DOHH2 (cell line): ENCODE measurements at regions not wholly inside any gene's neighbourhood (a gene's known extent, or its start where the extent isn't known, plus 50 kb on each side); places are given as distances from the start of the nearest gene placed in this dataset.

Source experiments
- EZH2phosphoT487 ChIP-seq: fragments of 200-600 bp; sonication (generic); IDR thresholded peaks from 2 replicates; pipeline ENCODE4 v1.6.1; 2017; ENCODE audit warnings: borderline replicate concordance, mild to moderate bottlenecking, antibody characterized with exemption, low read length, moderate library complexity, mixed read lengths
- TF ChIP-seq, protein P1 (sequence below): fragments of 200-600 bp; sonication (generic); IDR thresholded peaks from one replicate; pipeline ENCODE4 v1.5.1; 2014; ENCODE audit warnings: antibody characterized with exemption, mild to moderate bottlenecking, low read depth, low read length; ENCODE audit not compliant: poor library complexity, severe bottlenecking

DNA sequence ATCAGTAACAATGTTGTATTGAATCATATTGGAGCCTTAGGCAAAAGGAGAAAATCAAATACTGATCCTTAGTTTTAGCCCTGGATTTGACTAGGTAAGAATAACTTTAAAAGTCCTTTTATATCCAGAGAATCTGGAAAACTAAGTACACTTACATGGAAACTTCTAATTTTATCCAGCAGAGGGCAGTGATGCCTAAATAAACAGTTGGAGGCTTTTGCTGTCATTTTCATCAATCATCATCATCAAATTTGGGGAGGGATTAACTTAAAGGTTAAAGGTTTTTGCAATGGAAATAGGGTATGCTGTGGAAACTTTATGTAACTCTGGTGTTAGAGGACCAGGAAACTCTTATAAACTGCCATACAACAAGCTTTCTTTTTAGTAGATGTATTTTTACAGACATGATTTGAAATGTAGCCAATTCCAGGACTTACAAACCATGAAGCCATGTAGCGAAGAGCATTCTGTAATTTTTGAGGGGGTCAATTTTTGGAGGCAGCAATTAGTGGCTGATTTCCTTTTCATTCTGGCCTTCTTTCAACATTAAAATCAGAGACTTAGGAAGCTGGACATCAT, 112.7 kb downstream of the OSTF1 start:
- no peak for TF ChIP-seq EZH2phosphoT487
- TF ChIP-seq, protein P1, sequence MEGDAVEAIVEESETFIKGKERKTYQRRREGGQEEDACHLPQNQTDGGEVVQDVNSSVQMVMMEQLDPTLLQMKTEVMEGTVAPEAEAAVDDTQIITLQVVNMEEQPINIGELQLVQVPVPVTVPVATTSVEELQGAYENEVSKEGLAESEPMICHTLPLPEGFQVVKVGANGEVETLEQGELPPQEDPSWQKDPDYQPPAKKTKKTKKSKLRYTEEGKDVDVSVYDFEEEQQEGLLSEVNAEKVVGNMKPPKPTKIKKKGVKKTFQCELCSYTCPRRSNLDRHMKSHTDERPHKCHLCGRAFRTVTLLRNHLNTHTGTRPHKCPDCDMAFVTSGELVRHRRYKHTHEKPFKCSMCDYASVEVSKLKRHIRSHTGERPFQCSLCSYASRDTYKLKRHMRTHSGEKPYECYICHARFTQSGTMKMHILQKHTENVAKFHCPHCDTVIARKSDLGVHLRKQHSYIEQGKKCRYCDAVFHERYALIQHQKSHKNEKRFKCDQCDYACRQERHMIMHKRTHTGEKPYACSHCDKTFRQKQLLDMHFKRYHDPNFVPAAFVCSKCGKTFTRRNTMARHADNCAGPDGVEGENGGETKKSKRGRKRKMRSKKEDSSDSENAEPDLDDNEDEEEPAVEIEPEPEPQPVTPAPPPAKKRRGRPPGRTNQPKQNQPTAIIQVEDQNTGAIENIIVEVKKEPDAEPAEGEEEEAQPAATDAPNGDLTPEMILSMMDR: peak; percentile 59
